22Rv1 (cell line): ENCODE measurements at regions not wholly inside any gene's neighbourhood (a gene's known extent, or its start where the extent isn't known, plus 50 kb on each side); places are given as distances from the start of the nearest gene placed in this dataset.

Source experiments
- H3K27ac ChIP-seq: fragments of 450-650 bp; 2 replicates; pipeline ENCODE4 v1.5.1; 2017
- CTCF ChIP-seq: fragments of 450-650 bp; IDR thresholded peaks from 2 replicates; pipeline ENCODE4 v1.5.1; 2017; ENCODE audit warnings: mild to moderate bottlenecking
- ZFX ChIP-seq: fragments of 450-650 bp; IDR thresholded peaks from 2 replicates; pipeline ENCODE4 v1.6.1; 2017; ENCODE audit warnings: antibody characterized with exemption, borderline replicate concordance

- TF ChIP-seq CTCF, result no peak
- no peak for TF ChIP-seq ZFX
Observed at GRCh38 chr14:25887251-25887878, 710.5 kb downstream of the NOVA1 start.

GRCh38 chr14:25884657-25885056 lies 713.2 kb downstream of the NOVA1 start:
- TF ChIP-seq ZFX, result no peak
- no peak for TF ChIP-seq CTCF
- H3K27ac ChIP-seq, result no peak overlapping the region

More at GRCh38 chr14:25887251-25887878, 710.5 kb downstream of the NOVA1 start:
- H3K27ac ChIP-seq, result no peak overlapping the region

GRCh38 chr14:25882899-25883298 lies 714.9 kb downstream of the NOVA1 start:
- TF ChIP-seq ZFX, result no peak
- no peak for TF ChIP-seq CTCF
- H3K27ac ChIP-seq, result no peak overlapping the region

- TF ChIP-seq ZFX, result no peak
- TF ChIP-seq CTCF, result no peak
- no peak overlapping the region for H3K27ac ChIP-seq
Observed at GRCh38 chr14:25875475-25875874, 722.4 kb downstream of the NOVA1 start.

- TF ChIP-seq ZFX (no peak), CTCF (no peak)
- H3K27ac ChIP-seq, result no peak overlapping the region
Observed at GRCh38 chr14:25869854-25870253, 728.0 kb downstream of the NOVA1 start.

GRCh38 chr14:25868521-25869314 lies 729.1 kb downstream of the NOVA1 start:
- TF ChIP-seq CTCF, result no peak
- TF ChIP-seq ZFX, result no peak
- H3K27ac ChIP-seq, result no peak overlapping the region

- no peak for TF ChIP-seq ZFX
- TF ChIP-seq CTCF, result no peak
- no peak overlapping the region for H3K27ac ChIP-seq
Observed at GRCh38 chr14:25861406-25861805, 736.4 kb downstream of the NOVA1 start.
